ENCODE measurements at regions not wholly inside any gene's neighbourhood (a gene's known extent, or its start where the extent isn't known, plus 50 kb on each side); places are given as distances from the start of the nearest gene placed in this dataset.

GRCh38 chr12:114998118-114998749, 314.3 kb upstream of the TBX3 start:
- DNase-seq: no peak
- intact Hi-C loops (cut with DNase I): no loop called here
- ATAC-seq (ENCODE audit: low FRiP score): no peak

GRCh38 chr12:114996382-114996781, 312.4 kb upstream of the TBX3 start:
- Histone ChIP-seq H3K4me3 (ENCODE audit: low read length in 2 of 2) (no peak overlapping the region), H3K4me1 (ENCODE audit: control insufficient read depth in 1 of 2, insufficient read depth in 2 of 2, low read length in 2 of 2) (no peaks in the 10 kb centered on the region), H3K9me3 (ENCODE audit: control insufficient read depth, low read length) (peaks cover 4% of the 10 kb centered on the region), H3K27me3 (ENCODE audit: control insufficient read depth in 1 of 2, insufficient read depth in 2 of 2, low read length in 1 of 2) (peaks cover 0 to 2% of the 10 kb centered on the region in 2 donors), H3K27ac (ENCODE audit: low read depth in 1 of 2, low read length in 2 of 2) (no peak overlapping the region), H3K36me3 (ENCODE audit: control insufficient read depth in 1 of 2, insufficient read depth in 2 of 2, low read length in 1 of 2) (no peaks in the 10 kb centered on the region)
- intact Hi-C loops (cut with DNase I): no loop called here
- DNase-seq (no peak), ATAC-seq (ENCODE audit: low FRiP score) (no peak)
- WGBS, 2 donors: 79 to 80% methylated on average over 5 of the region's 5 CpGs

More at GRCh38 chr12:114998118-114998749, 314.3 kb upstream of the TBX3 start:
- H3K4me3 ChIP-seq (ENCODE audit: low read length in 2 of 2): no peak overlapping the region
- H3K36me3 ChIP-seq (ENCODE audit: control insufficient read depth in 1 of 2, insufficient read depth in 2 of 2, low read length in 1 of 2): no peaks in the 10 kb centered on the region
- peaks cover 0 to 2% of the 10 kb centered on the region in 2 donors for H3K27me3 ChIP-seq (ENCODE audit: control insufficient read depth in 1 of 2, insufficient read depth in 2 of 2, low read length in 1 of 2)
- 11 to 14% methylated on average over 2 of the region's 2 CpGs for WGBS, 2 donors
- no peak overlapping the region for H3K27ac ChIP-seq (ENCODE audit: low read depth in 1 of 2, low read length in 2 of 2)
- H3K4me1 ChIP-seq (ENCODE audit: control insufficient read depth in 1 of 2, insufficient read depth in 2 of 2, low read length in 2 of 2): no peaks in the 10 kb centered on the region
- H3K9me3 ChIP-seq (ENCODE audit: control insufficient read depth, low read length): peaks cover 4% of the 10 kb centered on the region

- Histone ChIP-seq H3K4me3 (ENCODE audit: low read length in 2 of 2) (no peak overlapping the region), H3K27me3 (ENCODE audit: control insufficient read depth in 1 of 2, insufficient read depth in 2 of 2, low read length in 1 of 2) (peaks cover 0 to 3% of the 10 kb centered on the region in 2 donors), H3K27ac (ENCODE audit: low read depth in 1 of 2, low read length in 2 of 2) (no peak overlapping the region), H3K4me1 (ENCODE audit: control insufficient read depth in 1 of 2, insufficient read depth in 2 of 2, low read length in 2 of 2) (no peaks in the 10 kb centered on the region), H3K9me3 (ENCODE audit: control insufficient read depth, low read length) (peaks cover 4% of the 10 kb centered on the region), H3K36me3 (ENCODE audit: control insufficient read depth in 1 of 2, insufficient read depth in 2 of 2, low read length in 1 of 2) (no peaks in the 10 kb centered on the region)
- no peak for ATAC-seq (ENCODE audit: low FRiP score)
- intact Hi-C loops (cut with DNase I): no loop called here
- no peak for DNase-seq
- WGBS, 2 donors: 74 to 80% methylated on average over 2 of the region's 2 CpGs
Measured at GRCh38 chr12:114995891-114996290, 311.9 kb upstream of the TBX3 start.

GRCh38 chr12:114993165-114993564, 309.2 kb upstream of the TBX3 start:
- H3K4me3 ChIP-seq (ENCODE audit: low read length in 2 of 2): no peak overlapping the region
- no peak for ATAC-seq (ENCODE audit: low FRiP score)
- intact Hi-C loops (cut with DNase I): no loop called here
- peaks cover 4% of the 10 kb centered on the region for H3K9me3 ChIP-seq (ENCODE audit: control insufficient read depth, low read length)
- WGBS, 2 donors: 65 to 76% methylated on average over 3 of the region's 3 CpGs
- H3K27ac ChIP-seq (ENCODE audit: low read depth in 1 of 2, low read length in 2 of 2): no peak overlapping the region
- H3K36me3 ChIP-seq (ENCODE audit: control insufficient read depth in 1 of 2, insufficient read depth in 2 of 2, low read length in 1 of 2): no peaks in the 10 kb centered on the region
- H3K4me1 ChIP-seq (ENCODE audit: control insufficient read depth in 1 of 2, insufficient read depth in 2 of 2, low read length in 2 of 2): no peaks in the 10 kb centered on the region
- peaks cover 0 to 5% of the 10 kb centered on the region in 2 donors for H3K27me3 ChIP-seq (ENCODE audit: control insufficient read depth in 1 of 2, insufficient read depth in 2 of 2, low read length in 1 of 2)
- DNase-seq: no peak

- 73 to 77% methylated on average over 1 of the region's 1 CpG for WGBS, 2 donors
- intact Hi-C loops (cut with DNase I): no loop called here
- DNase-seq (no peak), ATAC-seq (ENCODE audit: low FRiP score) (no peak)
- no peak overlapping the region for H3K4me3 ChIP-seq (ENCODE audit: low read length in 2 of 2)
- peaks cover 0 to 5% of the 10 kb centered on the region in 2 donors for H3K27me3 ChIP-seq (ENCODE audit: control insufficient read depth in 1 of 2, insufficient read depth in 2 of 2, low read length in 1 of 2)
- H3K4me1 ChIP-seq (ENCODE audit: control insufficient read depth in 1 of 2, insufficient read depth in 2 of 2, low read length in 2 of 2): no peaks in the 10 kb centered on the region
- H3K36me3 ChIP-seq (ENCODE audit: control insufficient read depth in 1 of 2, insufficient read depth in 2 of 2, low read length in 1 of 2): no peaks in the 10 kb centered on the region
- H3K27ac ChIP-seq (ENCODE audit: low read depth in 1 of 2, low read length in 2 of 2): no peak overlapping the region
- H3K9me3 ChIP-seq (ENCODE audit: control insufficient read depth, low read length): peaks cover 4% of the 10 kb centered on the region
Measured at GRCh38 chr12:114992443-114992842, 308.5 kb upstream of the TBX3 start.

GRCh38 chr12:114990381-114990780, 306.4 kb upstream of the TBX3 start:
- DNase-seq (no peak), ATAC-seq (ENCODE audit: low FRiP score) (no peak)
- Histone ChIP-seq H3K4me1 (ENCODE audit: control insufficient read depth in 1 of 2, insufficient read depth in 2 of 2, low read length in 2 of 2) (no peaks in the 10 kb centered on the region), H3K4me3 (ENCODE audit: low read length in 2 of 2) (no peak overlapping the region), H3K9me3 (ENCODE audit: control insufficient read depth, low read length) (peaks cover 1% of the 10 kb centered on the region), H3K36me3 (ENCODE audit: control insufficient read depth in 1 of 2, insufficient read depth in 2 of 2, low read length in 1 of 2) (no peaks in the 10 kb centered on the region), H3K27me3 (ENCODE audit: control insufficient read depth in 1 of 2, insufficient read depth in 2 of 2, low read length in 1 of 2) (peaks cover 0 to 3% of the 10 kb centered on the region in 2 donors), H3K27ac (ENCODE audit: low read depth in 1 of 2, low read length in 2 of 2) (no peak overlapping the region)
- WGBS, 2 donors: 90 to 94% methylated on average over 4 of the region's 4 CpGs
- intact Hi-C loops (cut with DNase I): no loop called here

- Histone ChIP-seq H3K27ac (ENCODE audit: low read depth in 1 of 2, low read length in 2 of 2) (no peak overlapping the region), H3K27me3 (ENCODE audit: control insufficient read depth in 1 of 2, insufficient read depth in 2 of 2, low read length in 1 of 2) (peaks cover 0 to 3% of the 10 kb centered on the region in 2 donors), H3K4me3 (ENCODE audit: low read length in 2 of 2) (no peak overlapping the region), H3K9me3 (ENCODE audit: control insufficient read depth, low read length) (no peaks in the 10 kb centered on the region), H3K4me1 (ENCODE audit: control insufficient read depth in 1 of 2, insufficient read depth in 2 of 2, low read length in 2 of 2) (no peaks in the 10 kb centered on the region), H3K36me3 (ENCODE audit: control insufficient read depth in 1 of 2, insufficient read depth in 2 of 2, low read length in 1 of 2) (no peaks in the 10 kb centered on the region)
- intact Hi-C loops (cut with DNase I): no loop called here
- 88 to 93% methylated on average over 1 of the region's 1 CpG for WGBS, 2 donors
- no peak for ATAC-seq (ENCODE audit: low FRiP score)
- no peak for DNase-seq
Measured at GRCh38 chr12:114986849-114987248, 302.9 kb upstream of the TBX3 start.

GRCh38 chr12:114986178-114986714, 302.3 kb upstream of the TBX3 start:
- Histone ChIP-seq H3K4me3 (ENCODE audit: low read length in 2 of 2) (no peak overlapping the region), H3K27ac (ENCODE audit: low read depth in 1 of 2, low read length in 2 of 2) (no peak overlapping the region), H3K9me3 (ENCODE audit: control insufficient read depth, low read length) (no peaks in the 10 kb centered on the region), H3K36me3 (ENCODE audit: control insufficient read depth in 1 of 2, insufficient read depth in 2 of 2, low read length in 1 of 2) (no peaks in the 10 kb centered on the region), H3K4me1 (ENCODE audit: control insufficient read depth in 1 of 2, insufficient read depth in 2 of 2, low read length in 2 of 2) (no peaks in the 10 kb centered on the region), H3K27me3 (ENCODE audit: control insufficient read depth in 1 of 2, insufficient read depth in 2 of 2, low read length in 1 of 2) (peaks cover 0 to 3% of the 10 kb centered on the region in 2 donors)
- intact Hi-C loops (cut with DNase I): no loop called here
- ATAC-seq (ENCODE audit: low FRiP score): no peak
- DNase-seq: no peak

- H3K27me3 ChIP-seq (ENCODE audit: control insufficient read depth in 1 of 2, insufficient read depth in 2 of 2, low read length in 1 of 2): no peaks in the 10 kb centered on the region
- DNase-seq (no peak), ATAC-seq (ENCODE audit: low FRiP score) (no peak)
- H3K27ac ChIP-seq (ENCODE audit: low read depth in 1 of 2, low read length in 2 of 2): no peak overlapping the region
- no peaks in the 10 kb centered on the region for H3K4me1 ChIP-seq (ENCODE audit: control insufficient read depth in 1 of 2, insufficient read depth in 2 of 2, low read length in 2 of 2)
- WGBS, 2 donors: 78 to 81% methylated on average over 2 of the region's 2 CpGs
- no peaks in the 10 kb centered on the region for H3K36me3 ChIP-seq (ENCODE audit: control insufficient read depth in 1 of 2, insufficient read depth in 2 of 2, low read length in 1 of 2)
- H3K4me3 ChIP-seq (ENCODE audit: low read length in 2 of 2): no peak overlapping the region
- intact Hi-C loops (cut with DNase I): no loop called here
- no peaks in the 10 kb centered on the region for H3K9me3 ChIP-seq (ENCODE audit: control insufficient read depth, low read length)
Measured at GRCh38 chr12:114984634-114985061, 300.7 kb upstream of the TBX3 start.

Measured in aorta (tissue), 5 donors.